GM18870 (cell line): ENCODE measurements at regions not wholly inside any gene's neighbourhood (a gene's known extent, or its start where the extent isn't known, plus 50 kb on each side); places are given as distances from the start of the nearest gene placed in this dataset.

Experiments used
- ATAC-seq: cut with Tn5 transposase; IDR thresholded peaks from one replicate; pipeline ENCODE4 v1.9.1; 2021; ENCODE audit warnings: moderate library complexity; ENCODE audit not compliant: unreplicated experiment

GRCh38 chr12:127717278-127717677, 549.7 kb upstream of the TMEM132C start:
- ATAC-seq = no peak

GRCh38 chr12:127720334-127720733, 546.6 kb upstream of the TMEM132C start:
- no peak for ATAC-seq

GRCh38 chr12:127722611-127723010, 544.4 kb upstream of the TMEM132C start:
- no peak for ATAC-seq

DNA sequence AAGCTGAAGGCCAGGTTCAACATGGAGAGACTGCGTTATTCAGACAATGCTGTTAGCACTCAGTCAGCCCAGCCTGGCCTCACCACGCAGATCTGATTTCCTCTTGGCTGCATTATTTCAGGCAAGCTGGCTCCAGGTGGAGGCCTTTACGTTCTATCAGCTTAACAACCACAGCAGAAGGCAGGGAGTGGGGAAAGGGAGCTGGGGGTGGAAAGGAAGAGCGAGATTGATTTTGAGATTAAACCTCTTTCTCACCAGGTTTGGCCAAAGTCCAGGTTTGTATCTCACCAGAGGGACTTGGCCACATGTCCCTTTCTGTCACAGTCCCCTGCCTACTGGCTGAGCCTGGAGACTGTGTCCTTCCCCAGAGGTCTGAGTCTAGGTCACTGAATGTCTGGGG, 543.7 kb upstream of the TMEM132C start:
- no peak for ATAC-seq

DNA sequence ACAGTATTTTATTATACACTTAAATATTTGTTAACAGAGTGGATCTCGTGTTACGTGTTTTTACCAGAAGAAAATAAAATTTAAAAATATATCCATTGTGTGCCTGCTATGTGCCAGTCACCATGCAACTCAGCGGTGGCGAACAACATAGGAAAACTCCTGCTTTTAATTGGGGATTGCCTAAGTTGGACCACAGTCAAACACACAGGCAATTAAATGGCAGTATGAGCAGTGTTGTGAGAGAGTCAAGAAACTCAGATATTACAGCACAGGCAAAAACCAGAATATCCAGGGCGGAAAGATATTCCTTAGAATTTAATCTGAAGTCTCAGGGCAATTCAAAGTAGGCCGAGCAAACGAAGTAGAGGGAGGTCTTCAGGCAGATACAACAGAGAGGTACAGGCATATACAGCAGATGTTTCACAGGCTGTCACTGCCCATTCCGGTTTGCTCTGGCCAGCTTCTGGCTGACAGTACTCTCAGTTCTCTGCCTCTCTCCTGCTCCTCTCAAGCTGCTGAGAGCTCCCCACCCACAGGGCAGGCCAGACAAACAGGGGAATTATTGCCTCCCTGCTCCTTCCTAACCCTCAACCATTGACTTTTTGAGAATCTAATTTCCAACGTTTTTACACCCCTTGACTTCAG, 540.2 kb upstream of the TMEM132C start:
- ATAC-seq = no peak

- no peak for ATAC-seq
These were observed 538.7 kb upstream of the TMEM132C start for GRCh38 chr12:127728285-127728684.

- no peak for ATAC-seq
These were observed 538.2 kb upstream of the TMEM132C start for GRCh38 chr12:127728729-127729128.

DNA sequence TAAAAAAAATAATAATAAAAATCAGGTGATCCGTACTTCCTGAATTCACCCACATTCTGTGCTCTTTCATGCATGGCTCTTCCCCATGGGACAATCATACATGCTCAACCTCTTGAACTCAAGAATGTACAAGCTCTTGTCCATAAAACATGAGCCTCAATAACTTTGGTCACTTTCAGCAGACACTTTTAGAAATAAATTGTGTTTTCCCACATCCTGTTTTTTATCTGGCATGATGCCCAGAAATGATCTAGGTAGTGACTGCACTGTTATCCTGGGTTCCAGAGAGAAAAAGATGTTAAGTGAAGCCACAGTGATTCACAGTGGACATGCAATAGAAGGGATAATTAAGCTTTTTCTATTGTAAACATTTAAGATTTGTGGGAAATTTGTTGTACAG, 537.6 kb upstream of the TMEM132C start:
- no peak for ATAC-seq

GRCh38 chr12:127731657-127732056, 535.3 kb upstream of the TMEM132C start:
- ATAC-seq = no peak

- no peak for ATAC-seq
These were observed 524.7 kb upstream of the TMEM132C start for GRCh38 chr12:127742231-127742630.

- ATAC-seq = no peak
These were observed 521.3 kb upstream of the TMEM132C start for GRCh38 chr12:127745469-127746212.

- ATAC-seq = no peak
These were observed 517.6 kb upstream of the TMEM132C start for GRCh38 chr12:127749416-127749815.

- ATAC-seq = no peak
These were observed 516.7 kb upstream of the TMEM132C start for GRCh38 chr12:127750076-127750840.

DNA sequence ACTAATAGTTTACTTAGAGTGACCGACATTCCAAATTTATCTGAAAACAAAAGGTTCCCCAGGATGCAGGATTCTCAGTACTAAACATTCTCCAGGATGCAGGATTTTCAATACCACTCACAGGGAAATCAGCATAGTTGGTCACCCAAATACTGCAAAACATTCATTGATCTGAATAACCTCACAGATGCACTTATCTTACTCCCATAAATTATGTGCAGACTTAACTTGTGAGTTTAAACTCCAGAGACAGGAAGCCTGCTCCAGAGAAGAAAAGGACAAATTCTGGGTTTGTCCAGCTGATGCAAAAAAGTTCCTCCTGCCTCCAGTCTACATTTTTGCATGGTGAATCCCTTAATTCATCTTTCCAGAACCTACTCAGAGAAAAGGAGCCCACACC, 514.2 kb upstream of the TMEM132C start:
- no peak for ATAC-seq

DNA sequence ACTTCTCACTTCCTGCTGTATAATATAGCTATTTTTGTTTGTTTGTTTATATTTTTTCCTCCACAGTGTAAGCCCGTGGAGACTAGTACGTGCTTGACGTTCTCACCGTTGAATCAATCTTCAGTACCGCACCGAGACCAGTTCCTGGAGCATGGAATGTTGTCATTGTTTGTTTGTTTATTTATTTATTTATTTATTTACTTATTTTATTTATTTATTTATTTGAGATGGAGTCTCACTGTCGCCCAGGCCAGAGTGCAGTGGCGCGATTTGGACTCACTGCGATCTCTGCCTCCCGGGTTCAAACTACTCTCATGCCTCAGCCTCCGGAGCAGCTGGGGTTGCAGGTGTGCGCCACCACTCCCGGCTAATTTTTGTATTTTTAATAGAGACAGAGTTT, 506.6 kb upstream of the TMEM132C start:
- no peak for ATAC-seq

DNA sequence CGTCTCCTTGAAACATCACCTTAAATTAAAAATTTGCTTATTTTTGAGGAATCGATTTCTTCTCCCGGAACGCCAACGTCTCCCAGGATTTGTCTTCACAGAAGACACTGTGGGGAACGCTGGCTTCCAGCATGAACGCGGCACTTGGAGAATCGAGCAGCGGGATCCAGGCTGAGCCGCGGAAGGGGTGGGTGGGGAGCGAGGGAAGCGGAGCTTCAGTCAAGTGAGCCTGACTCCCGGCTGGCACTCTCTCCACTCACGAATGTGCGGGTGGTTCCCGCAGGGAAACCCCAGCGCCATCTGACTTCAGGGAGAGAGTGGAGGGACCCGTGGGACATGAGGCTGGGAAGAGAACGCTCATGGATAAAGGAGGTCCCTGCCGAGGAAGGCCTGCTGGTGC, 506.0 kb upstream of the TMEM132C start:
- no peak for ATAC-seq

DNA sequence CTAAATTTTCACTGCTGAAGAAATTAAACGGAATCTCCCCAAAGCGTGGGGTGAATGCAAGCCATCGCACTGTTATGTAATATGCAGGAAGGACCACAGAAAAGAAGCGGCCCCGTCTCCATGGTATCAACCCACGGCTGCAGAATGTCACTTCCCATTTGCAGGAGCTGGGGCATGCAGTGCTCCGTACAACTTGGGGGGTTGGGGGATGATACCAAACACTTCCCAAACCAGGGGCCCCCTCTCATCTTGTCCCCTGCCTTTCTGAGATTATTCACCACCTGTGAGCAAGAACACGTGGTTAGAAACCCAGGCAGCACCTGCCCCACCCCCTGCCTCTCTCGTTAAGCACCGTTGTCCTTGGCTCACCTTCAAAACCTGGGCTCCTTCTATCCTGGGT, 505.1 kb upstream of the TMEM132C start:
- ATAC-seq = no peak

GRCh38 chr12:127767656-127768055, 499.3 kb upstream of the TMEM132C start:
- ATAC-seq = no peak

DNA sequence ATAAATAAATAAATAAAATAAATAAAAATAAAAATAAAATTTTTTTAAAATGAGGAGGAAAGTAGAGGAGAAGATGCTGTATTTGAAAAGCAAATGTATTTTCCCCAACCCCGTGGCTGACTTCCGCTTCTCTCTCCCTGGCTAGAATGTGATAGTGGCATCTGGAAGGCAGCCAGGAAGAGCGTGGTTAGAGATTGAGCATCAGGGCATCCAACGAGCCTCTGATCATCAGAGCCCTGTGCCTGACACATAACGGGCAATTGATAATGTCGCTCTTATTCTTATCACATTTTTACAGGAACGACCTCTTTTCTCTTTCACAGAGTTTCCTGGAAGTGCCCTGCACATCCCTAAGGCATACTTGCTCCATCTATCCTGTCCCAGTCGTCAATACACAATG, 496.9 kb upstream of the TMEM132C start:
- no peak for ATAC-seq

- ATAC-seq = no peak
These were observed 495.4 kb upstream of the TMEM132C start for GRCh38 chr12:127771546-127771945.

DNA sequence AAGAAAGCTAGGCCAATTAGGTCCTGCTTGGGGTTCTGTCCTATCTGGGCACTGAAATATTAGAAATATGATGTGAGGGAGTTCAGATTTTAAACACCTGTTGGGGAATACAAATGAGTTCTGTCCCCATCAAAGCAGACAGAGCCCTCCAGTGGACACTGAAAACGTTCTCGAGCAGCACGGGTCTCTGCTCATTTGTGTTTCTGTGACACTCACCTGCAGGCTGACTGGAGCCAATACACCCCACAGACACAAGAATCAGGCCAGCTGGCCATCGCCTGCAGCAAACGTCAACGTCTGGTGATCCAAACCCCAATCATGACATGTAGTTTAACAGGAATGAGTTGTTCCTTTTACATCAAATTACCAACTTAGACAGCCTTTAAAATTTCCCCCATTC, 493.4 kb upstream of the TMEM132C start:
- no peak for ATAC-seq

DNA sequence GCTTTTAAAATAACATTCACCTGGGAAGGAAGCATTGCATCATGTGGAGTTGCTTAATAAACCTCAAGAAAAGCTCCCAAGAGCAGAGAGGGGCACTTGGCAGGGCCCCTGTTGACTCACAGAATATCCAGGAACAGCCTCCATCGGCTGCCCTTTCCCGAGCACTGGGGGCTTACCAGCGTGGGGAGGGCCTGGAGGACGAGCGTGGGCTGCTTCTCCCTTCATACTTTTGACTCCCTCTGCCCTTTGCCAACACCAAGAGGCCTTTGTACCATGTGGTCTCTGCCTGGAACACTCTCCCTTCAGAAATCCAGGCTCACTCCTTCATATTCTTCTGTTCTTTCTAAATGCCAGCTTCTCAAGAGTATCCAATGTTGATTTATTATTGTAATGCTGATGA, 492.1 kb upstream of the TMEM132C start:
- ATAC-seq = no peak
